B cell (primary cell): ENCODE measurements at regions not wholly inside any gene's neighbourhood (a gene's known extent, or its start where the extent isn't known, plus 50 kb on each side); places are given as distances from the start of the nearest gene placed in this dataset.

Experiments
- ATAC-seq: fragments of 200-7000 bp; cut with Tn5 transposase; one replicate; pipeline ENCODE4 v1.10.0; 2021; ENCODE audit warnings: low read depth, mild to moderate bottlenecking, moderate number of reproducible peaks, moderate library complexity
- CTCF ChIA-PET: fragments of 350-600 bp; sonication (Branson Sonifier 250); formaldehyde crosslinking; loops from one replicate; lab custom pipeline; 2021; ENCODE audit warnings: antibody characterized with exemption, inconsistent platforms; lab: Charles Lee
- POLR2A ChIA-PET: fragments of 350-600 bp; sonication (Branson Sonifier 250); formaldehyde crosslinking; loops from one replicate; lab custom pipeline; 2021; ENCODE audit warnings: antibody characterized with exemption; lab: Charles Lee
- DNase-seq: peaks from one replicate; pipeline ENCODE4 v3.0.0; 2013
- H2AFZ ChIP-seq: 2 replicates; pipeline ENCODE4 v1.6.1; 2012; ENCODE audit warnings: mild to moderate bottlenecking, low read depth, low read length; ENCODE audit not compliant: insufficient read depth, poor library complexity, severe bottlenecking
- H3K27ac ChIP-seq, 2 donors: 1 replicate in 1 of 2; 2 replicates in 1 of 2; pipeline ENCODE4 v1.5.1; 2012 to 2013; ENCODE audit warnings: low read length in 2 of 2, mild to moderate bottlenecking in 2 of 2, moderate library complexity in 1 of 2
- H3K27me3 ChIP-seq, 4 experiments: fragments of 200-600 bp in 1 of 4; sonication (generic) in 1 of 4; replicated peaks in 1 of 4; 1 replicate in 2 of 4; 2 replicates in 2 of 4; pipeline versions ENCODE4 v1.6.1 to v1.7.0; 2013 to 2016; ENCODE audit warnings: low read length in 3 of 4, mild to moderate bottlenecking in 2 of 4, mixed read lengths in 1 of 4, moderate library complexity in 1 of 4; ENCODE audit not compliant: insufficient read depth in 4 of 4, control insufficient read depth in 3 of 4; ENCODE audit errors: control extremely low read depth in 1 of 4
- H3K36me3 ChIP-seq, 2 experiments: replicated peaks in 1 of 2; 1 replicate in 1 of 2; 2 replicates in 1 of 2; pipeline versions ENCODE4 v1.6.1 to v1.7.1; 2013; ENCODE audit warnings: low read length in 1 of 2; ENCODE audit not compliant: insufficient read depth in 2 of 2, control insufficient read depth in 1 of 2; ENCODE audit errors: control extremely low read depth in 1 of 2, extremely low read depth in 1 of 2
- H3K4me1 ChIP-seq, 2 donors: fragments of 200-600 bp in 1 of 2; sonication (generic) in 1 of 2; 1 replicate in 1 of 2; 2 replicates in 1 of 2; pipeline versions ENCODE4 v1.5.1 to v1.6.1; 2013 to 2017; ENCODE audit warnings: low read length in 2 of 2; ENCODE audit not compliant: control insufficient read depth in 2 of 2, insufficient read depth in 2 of 2
- H3K4me2 ChIP-seq: replicated peaks from 2 replicates; pipeline ENCODE3; 2012; ENCODE audit warnings: mild to moderate bottlenecking, low read depth, low read length; ENCODE audit not compliant: poor library complexity, severe bottlenecking
- H3K4me3 ChIP-seq, 5 experiments: fragments of 200-600 bp in 1 of 5; sonication (generic) in 1 of 5; 1 replicate in 3 of 5; 2 replicates in 2 of 5; pipeline versions ENCODE4 v1.5.1 to v1.7.0; 2011 to 2016; ENCODE audit warnings: low read length in 4 of 5, mild to moderate bottlenecking in 4 of 5, low read depth in 2 of 5, control low read depth in 1 of 5, moderate library complexity in 1 of 5; ENCODE audit not compliant: insufficient read depth in 1 of 5; ENCODE audit errors: control extremely low read depth in 1 of 5, extremely low read depth in 1 of 5
- H3K79me2 ChIP-seq: fragments of 200-600 bp; sonication (generic); one replicate; pipeline ENCODE4 v1.6.0; 2016; ENCODE audit warnings: low read length; ENCODE audit not compliant: control insufficient read depth, insufficient read depth
- H3K9ac ChIP-seq: fragments of 200-600 bp; sonication (generic); 2 replicates; pipeline ENCODE4 v1.6.1; 2017; ENCODE audit warnings: mild to moderate bottlenecking, low read length, moderate library complexity
- H3K9me3 ChIP-seq, 3 donors: one replicate each; pipeline versions ENCODE4 v1.6.1 to v1.7.1; 2013; ENCODE audit warnings: low read length in 2 of 3; ENCODE audit not compliant: control insufficient read depth in 2 of 3, insufficient read depth in 1 of 3; ENCODE audit errors: control extremely low read depth in 1 of 3
- H4K20me1 ChIP-seq: 2 replicates; pipeline ENCODE4 v1.6.0; 2012; ENCODE audit warnings: mild to moderate bottlenecking, low read length; ENCODE audit not compliant: insufficient read depth, control insufficient read depth, poor library complexity, severe bottlenecking
- H3K27ac Mint-ChIP-seq: one replicate; pipeline ENCODE4 v1.8.0; 2021; ENCODE audit warnings: mixed read lengths
- H3K27me3 Mint-ChIP-seq: one replicate; pipeline ENCODE4 v1.8.0; 2021; ENCODE audit warnings: mixed read lengths
- H3K4me1 Mint-ChIP-seq: one replicate; pipeline ENCODE4 v1.8.0; 2021; ENCODE audit warnings: mixed read lengths
- H3K4me3 Mint-ChIP-seq: one replicate; pipeline ENCODE4 v1.8.0; 2021; ENCODE audit warnings: mixed read lengths
- H3K9me3 Mint-ChIP-seq: one replicate; pipeline ENCODE4 v1.8.0; 2022; ENCODE audit warnings: mixed read lengths; ENCODE audit not compliant: insufficient read depth
- CTCF ChIP-seq: fragments of 200-600 bp; IDR thresholded peaks from one replicate; pipeline ENCODE4 v1.8.0; 2022; ENCODE audit warnings: antibody characterized with exemption, mild to moderate bottlenecking
- EZH2 ChIP-seq: IDR thresholded peaks from 2 replicates; pipeline ENCODE4 v1.6.1; 2012; ENCODE audit warnings: borderline replicate concordance, low read depth, mild to moderate bottlenecking, moderate library complexity, low read length; ENCODE audit not compliant: insufficient read depth, poor library complexity, severe bottlenecking
- WGBS: methylation state at CpG from one replicate; pipeline ENCODE4 v1.1.5; 2013; ENCODE audit warnings: missing lambda C conversion rate; ENCODE audit not compliant: insufficient coverage; 5-methylcytosine and 5-hydroxymethylcytosine counted together
- intact Hi-C: fragments of 100-400 bp; cut with micrococcal nuclease; formaldehyde crosslinking; loops from one replicate; pipeline ENCODE4 v1.10.0; 2022

DNA sequence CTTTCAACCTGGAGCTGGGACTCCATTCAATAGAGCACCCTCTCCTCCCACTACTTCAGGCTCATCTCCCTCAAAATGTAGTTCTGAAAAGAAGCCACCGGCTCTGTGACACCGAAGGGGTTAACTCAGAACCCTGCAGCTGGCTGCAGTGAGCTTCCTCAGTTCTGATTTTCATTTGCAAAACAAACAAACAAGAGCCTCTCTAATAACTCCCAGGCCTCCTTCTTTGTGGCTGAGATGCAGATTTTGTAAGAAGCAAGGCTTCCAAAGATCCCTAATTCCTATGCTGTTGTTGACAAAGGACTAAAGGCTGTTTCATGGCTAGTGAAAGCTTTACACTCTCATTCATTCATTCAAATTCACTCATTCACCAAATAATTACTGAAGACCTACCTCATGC, 333.4 kb upstream of the TBX3 start:
- H3K79me2 ChIP-seq = no peaks in the 10 kb centered on the region
- DNase-seq = no peak
- no peak overlapping the region for H3K4me2 ChIP-seq
- H3K27me3 ChIP-seq = no peaks in the 10 kb centered on the region
- no peak overlapping the region for H3K4me3 ChIP-seq
- no peak overlapping the region for H2AFZ ChIP-seq
- no peak overlapping the region for H3K9ac ChIP-seq
- H3K4me1 ChIP-seq = no peaks in the 10 kb centered on the region
- POLR2A ChIA-PET = no interaction called here
- no CpG with 5 or more reads among the region's 2 CpGs for WGBS
- peaks cover 9% of the 10 kb centered on the region for H3K9me3 Mint-ChIP-seq
- TF ChIP-seq EZH2 (no peak), CTCF (no peak)
- no peak overlapping the region for H3K27ac Mint-ChIP-seq
- no peaks in the 10 kb centered on the region for H3K4me1 Mint-ChIP-seq
- H3K27me3 Mint-ChIP-seq = no peaks in the 10 kb centered on the region
- intact Hi-C loops = no loop called here
- ATAC-seq = no peak
- no peak overlapping the region for H3K4me3 Mint-ChIP-seq
- CTCF ChIA-PET = no interaction called here
- no peaks in the 10 kb centered on the region for H4K20me1 ChIP-seq
- peaks cover 0 to 12% (median 3%) of the 10 kb centered on the region in 3 donors for H3K9me3 ChIP-seq
- no peaks in the 10 kb centered on the region for H3K36me3 ChIP-seq
- H3K27ac ChIP-seq = no peak overlapping the region

- POLR2A ChIA-PET = no interaction called here
- WGBS = 58% methylated on average over 6 of the region's 15 CpGs
Measured at GRCh38 chr12:115013236-115013981, 329.4 kb upstream of the TBX3 start.

More at GRCh38 chr12:115013236-115013981, 329.4 kb upstream of the TBX3 start:
- TF ChIP-seq CTCF (no peak), EZH2 (no peak)
- Histone ChIP-seq H3K79me2 (no peaks in the 10 kb centered on the region), H3K4me2 (no peak overlapping the region), H4K20me1 (no peaks in the 10 kb centered on the region), H3K9me3 (peaks cover 0 to 8% (median 0%) of the 10 kb centered on the region in 3 donors), H3K9ac (no peak overlapping the region), H3K4me3 (no peak overlapping the region), H2AFZ (no peak overlapping the region), H3K27me3 (no peaks in the 10 kb centered on the region), H3K4me1 (no peaks in the 10 kb centered on the region), H3K36me3 (no peaks in the 10 kb centered on the region), H3K27ac (no peak overlapping the region)
- Mint-ChIP-seq H3K27ac (no peak overlapping the region), H3K4me1 (peaks cover 4% of the 10 kb centered on the region), H3K9me3 (peaks cover 9% of the 10 kb centered on the region), H3K4me3 (no peak overlapping the region), H3K27me3 (no peaks in the 10 kb centered on the region)
- DNase-seq = no peak
- intact Hi-C loops = no loop called here
- CTCF ChIA-PET = no interaction called here
- no peak for ATAC-seq
